ENCODE measurements at regions not wholly inside any gene's neighbourhood (a gene's known extent, or its start where the extent isn't known, plus 50 kb on each side); places are given as distances from the start of the nearest gene placed in this dataset.

DNA sequence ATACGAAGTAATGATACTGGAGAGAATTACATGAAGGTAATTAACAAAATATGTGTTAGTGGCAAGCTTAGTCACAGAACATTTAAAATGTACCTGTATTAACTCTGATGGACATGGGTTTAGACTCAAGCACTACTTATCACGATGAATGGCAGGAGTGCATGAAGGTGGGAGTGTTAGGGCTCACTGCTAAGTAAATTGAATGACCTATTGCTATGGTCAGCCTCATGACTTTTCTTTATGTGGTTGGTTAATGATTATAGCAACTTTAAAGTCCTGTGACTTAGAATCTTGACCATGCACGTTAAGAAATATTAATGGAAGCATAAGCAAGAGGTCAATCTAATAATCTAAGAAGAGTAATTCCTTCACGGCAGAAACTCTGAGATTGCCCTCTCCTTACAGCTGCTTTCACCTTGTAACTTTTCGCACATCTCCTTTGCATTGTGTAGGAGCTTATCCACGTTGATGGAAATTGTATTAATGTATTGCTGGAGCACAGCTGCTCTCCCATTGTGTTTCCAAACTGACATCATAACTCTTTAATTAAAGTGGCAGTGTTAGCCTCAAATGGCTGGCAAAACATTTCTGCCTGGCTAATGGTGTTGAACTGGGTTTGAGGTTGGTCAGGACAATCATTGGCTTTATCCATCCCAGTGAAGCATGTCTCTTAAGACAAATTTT is 114.5 kb downstream of the RXFP2 start:
- no peak for DNase-seq (ENCODE audit: low spot score)

DNA sequence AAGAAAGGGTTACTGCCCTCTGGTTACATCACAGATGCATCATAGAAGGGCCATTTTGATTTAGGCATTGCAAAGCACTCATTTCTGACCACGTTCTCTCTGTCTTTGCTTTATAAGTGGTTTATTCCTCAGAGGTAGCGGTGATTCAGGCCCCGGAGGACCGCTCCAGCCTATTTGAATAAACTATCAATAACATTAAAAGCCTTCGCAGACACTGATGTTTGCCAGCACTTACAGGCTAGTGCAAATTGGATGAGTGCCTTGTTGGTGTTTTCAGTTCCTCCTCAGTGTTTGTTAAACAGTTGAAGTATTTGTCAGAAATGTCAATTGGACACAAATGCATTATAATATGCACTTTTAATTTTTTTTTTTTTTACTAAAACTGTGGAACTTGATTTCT is 120.2 kb downstream of the RXFP2 start:
- no peak for DNase-seq (ENCODE audit: low spot score)

DNA sequence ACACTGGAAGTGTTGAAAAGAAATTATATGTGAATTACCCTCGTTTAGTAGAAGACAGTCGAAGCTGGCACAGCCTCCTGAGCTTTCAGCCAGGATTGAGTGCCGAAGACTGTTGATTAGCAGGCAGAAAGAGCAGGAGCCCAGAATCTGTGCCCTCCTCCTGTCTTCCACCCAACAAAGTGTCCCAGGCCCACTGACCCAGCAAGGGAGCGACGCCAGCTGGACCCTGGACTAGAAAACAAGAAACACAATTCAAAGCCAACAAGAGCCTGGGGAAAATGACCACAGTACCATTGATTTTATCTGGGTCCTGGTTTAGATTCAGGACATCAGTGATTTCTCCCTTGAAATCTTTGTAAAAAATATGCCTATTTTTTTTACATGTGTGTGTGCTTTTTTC is 120.7 kb downstream of the RXFP2 start:
- DNase-seq (ENCODE audit: low spot score), result no peak

DNA sequence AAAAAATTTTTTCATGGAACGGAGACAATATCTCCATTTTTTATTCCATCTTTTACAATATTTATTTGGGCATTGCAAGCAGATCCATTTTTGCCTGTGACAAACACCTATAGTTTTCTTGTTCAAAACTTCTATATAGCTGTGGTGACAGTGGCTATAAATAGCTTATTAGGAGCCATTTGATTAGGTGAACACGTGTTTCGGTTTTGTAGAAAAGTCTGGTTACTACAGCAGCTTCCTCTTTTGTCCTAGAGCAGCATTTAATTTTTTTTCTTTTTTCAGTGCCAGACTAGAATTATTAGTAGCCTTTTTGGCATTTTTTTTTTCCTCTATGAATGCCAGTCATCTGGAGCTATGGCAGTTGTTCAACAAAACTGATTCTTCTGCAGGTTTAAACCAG is 123.5 kb downstream of the RXFP2 start:
- DNase-seq (ENCODE audit: low spot score), result no peak

DNA sequence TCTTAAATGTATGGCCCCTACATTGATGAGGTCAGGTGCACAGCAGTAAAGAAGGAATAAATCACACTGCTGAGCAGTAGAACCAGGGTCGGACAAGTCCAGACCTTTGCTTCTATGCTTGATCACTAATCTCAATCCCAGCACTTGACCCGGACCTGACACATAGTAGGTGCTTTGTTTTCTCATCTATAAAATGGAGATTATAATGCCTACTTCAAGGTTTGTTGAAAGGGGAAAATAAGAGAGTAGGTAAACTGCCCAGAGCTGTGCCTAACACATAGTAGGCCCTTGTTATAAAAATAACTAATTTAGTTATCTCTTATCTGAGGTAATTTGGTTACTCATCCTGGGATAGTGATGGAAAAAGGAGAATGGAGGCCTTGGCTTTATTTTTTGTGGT is 125.0 kb downstream of the RXFP2 start:
- DNase-seq (ENCODE audit: low spot score), result no peak

DNA sequence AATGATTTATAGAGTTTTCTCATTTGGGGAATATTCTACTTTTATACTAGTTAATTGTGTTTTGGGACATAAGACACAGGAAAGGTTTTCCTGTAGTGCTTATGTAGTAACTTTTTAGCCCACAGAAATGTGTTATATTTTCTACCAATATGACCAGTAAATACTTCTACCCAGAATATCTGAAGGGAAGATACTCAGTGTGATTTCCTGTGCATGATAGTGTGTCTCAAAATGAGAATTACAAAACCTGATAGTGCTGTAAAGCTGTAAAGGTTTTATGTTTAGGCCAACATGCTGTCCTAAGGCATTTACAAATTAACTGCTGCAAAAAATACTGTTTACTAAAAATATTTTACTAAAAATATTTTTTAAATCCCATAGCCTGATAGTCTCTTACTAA is 126.8 kb downstream of the RXFP2 start:
- DNase-seq (ENCODE audit: low spot score), result no peak

DNA sequence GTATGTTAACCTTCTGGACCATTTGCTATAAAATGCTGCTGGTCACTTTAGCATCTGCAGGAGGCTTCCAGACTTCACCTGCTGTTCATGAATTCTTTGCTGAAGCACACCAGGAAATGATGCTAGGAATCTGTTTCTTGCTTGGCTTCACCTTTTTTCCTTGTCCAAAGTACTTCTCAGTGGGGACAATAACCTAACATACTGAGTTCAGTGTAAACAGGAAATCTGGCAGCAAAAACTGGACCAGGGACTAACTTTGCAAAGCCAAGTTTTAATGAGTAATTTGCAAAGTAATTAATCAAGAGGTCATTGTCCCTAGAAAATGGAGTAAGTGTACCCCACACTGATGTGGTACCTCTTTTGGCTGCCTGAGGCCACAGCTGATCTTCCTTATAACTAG is 128.4 kb downstream of the RXFP2 start:
- DNase-seq (ENCODE audit: low spot score), result no peak

DNA sequence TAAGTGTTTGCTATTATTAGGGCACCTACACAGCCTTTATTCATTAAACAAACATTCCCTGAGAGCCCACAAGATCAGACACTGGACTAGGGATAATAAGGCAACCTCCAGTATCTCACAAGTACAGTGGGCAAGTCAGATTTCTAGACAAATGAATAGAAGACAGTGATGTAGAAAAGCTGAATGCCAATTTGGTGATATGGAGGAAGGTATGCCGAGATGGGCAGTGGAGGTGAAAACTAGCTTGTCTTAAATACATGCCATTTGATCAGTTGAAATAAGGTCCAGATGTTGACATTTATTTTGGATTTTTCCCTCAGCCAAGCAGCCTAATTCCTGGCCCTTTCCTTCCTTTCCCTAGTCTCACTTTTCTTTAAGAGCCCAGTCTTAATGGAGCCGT is 130.3 kb downstream of the RXFP2 start:
- no peak for DNase-seq (ENCODE audit: low spot score)

DNA sequence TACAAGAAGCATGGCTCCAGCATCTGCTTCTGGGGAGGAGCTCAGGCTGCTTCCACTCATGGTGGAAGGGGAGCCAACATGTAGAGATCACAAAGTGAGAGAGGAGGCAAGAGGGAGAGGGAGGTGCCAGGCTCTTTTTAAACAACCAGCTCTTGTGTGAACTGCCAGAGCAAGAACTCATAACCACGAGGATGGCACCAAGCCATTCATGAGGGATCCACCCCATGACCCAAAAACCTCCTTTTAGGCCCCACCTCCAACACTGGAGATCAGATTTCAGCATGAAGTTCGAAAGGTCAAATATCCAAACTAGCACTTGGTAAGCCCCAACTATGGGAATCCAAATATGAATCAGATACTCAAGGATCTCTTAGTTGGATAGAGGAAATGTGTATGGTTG is 131.2 kb downstream of the RXFP2 start:
- DNase-seq (ENCODE audit: low spot score), result no peak

DNA sequence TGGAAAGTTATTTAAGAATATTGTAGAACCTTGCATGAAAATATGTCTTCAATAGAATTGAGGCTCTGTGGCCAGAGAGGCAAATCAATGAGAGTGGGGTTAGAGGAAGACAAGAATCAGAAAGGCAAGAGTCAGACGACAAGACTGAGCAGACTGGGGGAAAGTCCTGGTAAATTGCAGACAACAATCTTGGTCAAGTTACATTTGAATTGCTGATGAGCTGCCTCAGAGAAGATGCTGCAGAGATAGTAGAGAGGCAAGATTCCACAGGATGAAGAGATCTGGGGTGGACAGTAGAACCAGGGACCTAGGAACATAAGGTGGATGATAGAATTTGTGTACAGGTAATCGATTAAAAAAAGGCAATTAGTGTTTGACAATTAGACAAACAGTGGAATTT is 133.8 kb downstream of the RXFP2 start:
- no peak for DNase-seq (ENCODE audit: low spot score)

DNA sequence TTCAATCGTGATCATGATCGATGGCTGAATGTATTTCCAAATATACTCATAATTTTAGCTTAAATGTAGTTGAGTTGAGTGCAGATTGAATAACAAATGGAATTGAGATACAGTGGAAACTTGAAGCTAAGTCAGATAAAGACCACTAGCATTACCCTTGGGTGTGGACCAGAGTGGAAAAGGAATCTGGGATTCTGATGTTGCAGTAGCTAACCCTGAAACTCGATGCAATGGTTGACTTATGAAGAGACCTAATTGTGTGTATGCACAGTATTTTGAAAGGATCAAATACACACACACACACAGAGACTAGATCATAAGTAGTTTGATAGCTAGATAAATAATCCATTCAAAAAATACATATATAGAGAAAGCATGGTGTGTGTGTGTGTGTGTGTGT is 135.8 kb downstream of the RXFP2 start:
- DNase-seq (ENCODE audit: low spot score), result no peak

DNA sequence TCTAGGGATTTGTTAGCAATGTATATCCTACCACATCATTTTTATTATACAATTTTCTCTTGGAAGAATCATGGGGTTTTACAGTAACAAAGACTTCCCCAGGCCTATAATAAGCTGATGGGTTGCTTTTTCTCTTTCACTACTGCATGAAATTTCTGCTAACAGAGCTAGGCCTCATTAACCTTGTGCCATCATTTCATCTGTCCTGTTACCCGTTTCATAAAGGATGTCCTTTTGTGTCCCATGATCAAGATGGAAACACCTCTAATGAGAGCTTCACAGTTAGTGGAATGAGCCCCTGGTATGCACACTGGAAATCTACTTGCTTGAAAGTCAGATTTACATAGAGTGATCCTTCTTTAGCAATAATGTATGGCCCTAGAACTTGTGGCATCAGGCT is 138.7 kb downstream of the RXFP2 start:
- no peak for DNase-seq (ENCODE audit: low spot score)

DNA sequence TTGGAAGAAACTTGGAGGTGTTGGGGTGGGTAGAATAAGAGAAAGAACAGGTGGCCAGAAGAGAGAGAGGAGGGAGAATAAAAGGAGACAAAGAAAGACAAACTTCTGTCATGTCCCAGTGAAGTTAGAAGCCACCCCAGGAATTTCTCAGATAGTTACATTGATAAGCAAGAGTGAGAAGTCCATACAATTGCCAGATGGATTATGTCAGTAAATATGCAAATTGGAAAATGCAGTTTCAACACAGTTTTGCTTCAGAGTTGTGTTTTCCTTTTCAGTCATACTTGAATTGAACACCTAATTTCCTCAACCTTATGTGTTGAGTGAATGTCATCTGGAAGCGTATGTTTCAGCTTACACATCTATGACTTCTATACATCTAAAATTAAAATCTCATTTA is 139.2 kb downstream of the RXFP2 start:
- DNase-seq (ENCODE audit: low spot score), result no peak

DNA sequence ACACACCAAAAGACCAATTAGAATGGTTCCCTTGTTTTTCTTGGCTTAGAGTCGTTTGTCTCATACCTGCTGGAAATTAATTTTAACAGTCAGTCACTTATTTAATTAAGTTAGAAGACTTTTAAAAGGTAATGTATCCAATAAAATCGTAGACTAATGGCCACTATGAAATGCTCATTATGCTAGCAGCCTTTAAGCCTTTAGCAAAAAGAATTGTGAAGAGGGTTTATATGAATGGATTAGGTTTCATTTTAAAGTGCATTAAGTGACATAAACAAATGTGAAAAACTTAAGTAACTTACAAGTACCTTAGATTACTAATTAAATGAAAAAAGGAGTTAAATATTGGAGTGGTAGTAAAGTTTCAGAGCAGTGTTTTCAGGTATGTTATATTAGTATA is 139.6 kb downstream of the RXFP2 start:
- DNase-seq (ENCODE audit: low spot score), result no peak

DNA sequence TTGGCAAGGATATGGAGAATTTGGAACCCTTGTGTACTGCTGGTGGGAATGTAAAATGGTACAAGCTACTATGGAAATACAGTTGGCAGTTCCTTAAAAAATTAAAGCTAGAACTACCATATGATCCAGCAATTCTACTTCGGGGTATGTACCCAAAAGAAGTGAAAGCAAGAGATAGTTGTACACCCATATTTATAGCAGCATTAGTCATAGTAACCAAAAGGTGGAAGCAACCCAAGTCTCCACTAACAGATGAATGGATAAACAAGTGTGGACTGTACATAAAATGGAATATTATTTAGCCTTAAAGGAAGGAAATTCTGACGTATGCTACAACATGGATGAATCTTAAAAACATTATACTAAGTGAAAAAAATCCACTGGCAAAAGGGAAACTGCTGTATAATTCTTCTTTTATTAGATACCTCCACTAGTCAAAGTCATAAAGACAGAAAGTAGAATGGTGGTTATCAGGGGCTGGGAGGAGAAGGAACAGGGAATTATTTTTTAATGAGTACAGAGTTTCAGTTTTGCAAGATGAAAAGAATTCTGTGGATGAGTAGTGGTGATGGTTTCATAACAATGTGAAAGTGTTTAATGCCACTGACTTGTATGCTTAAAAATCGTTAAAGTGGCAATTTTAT is 141.6 kb downstream of the RXFP2 start:
- DNase-seq (ENCODE audit: low spot score), result no peak

DNA sequence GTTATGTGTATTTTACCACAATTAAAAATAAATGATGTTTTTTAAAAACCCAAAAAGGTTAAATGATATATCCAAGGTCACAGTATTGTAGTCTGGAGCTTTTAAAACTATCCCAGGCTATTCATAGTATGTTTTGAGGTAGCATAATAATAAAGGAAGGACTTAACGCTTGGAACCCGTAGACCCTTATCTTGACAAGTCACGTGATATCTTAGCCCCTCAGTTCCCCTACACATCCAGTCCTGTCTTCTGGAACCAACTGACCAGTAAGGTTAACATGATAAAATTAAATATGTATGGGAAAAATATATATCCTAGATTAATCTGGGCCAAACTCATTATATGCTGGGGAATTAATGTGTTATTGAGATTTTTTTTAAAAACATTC is 142.2 kb downstream of the RXFP2 start:
- no peak for DNase-seq (ENCODE audit: low spot score)

DNA sequence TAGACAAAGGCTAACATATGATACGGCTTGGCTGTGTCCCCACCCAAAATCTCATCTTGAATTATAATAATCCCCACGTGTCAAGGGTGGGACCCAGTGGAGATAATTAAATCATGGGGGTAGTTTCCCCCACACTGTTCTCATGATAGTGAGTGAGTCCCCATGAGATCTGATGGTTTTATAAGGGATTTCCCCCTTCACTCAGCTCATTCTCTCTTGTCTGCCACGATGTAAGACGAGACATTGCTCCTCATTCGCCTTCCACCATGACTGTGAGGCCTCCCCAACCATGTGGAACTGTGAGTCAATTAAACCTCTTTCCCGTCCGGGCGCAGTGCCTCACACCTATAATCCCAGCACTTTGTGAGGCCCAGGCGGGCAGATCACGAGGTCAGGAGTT is 143.5 kb downstream of the RXFP2 start:
- no peak for DNase-seq (ENCODE audit: low spot score)

DNA sequence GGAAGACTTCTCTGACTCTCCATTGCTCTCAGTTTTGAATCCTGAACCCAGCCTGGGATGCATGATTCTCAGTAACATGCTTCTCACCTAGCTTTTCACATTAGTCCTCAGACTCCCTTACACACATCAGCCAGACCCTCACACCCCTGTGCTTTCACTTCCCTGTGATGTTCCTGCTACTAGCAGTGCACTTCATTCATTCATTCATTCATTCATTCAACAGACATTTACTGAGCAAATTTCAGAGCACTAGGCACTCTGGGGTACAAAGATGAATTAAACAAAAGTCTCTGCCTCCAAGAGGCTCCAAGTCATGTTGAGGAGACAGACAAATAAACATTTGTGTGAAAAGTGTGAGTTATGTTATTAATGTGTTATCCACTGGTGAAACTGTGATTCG is 145.2 kb downstream of the RXFP2 start:
- no peak for DNase-seq (ENCODE audit: low spot score)

DNA sequence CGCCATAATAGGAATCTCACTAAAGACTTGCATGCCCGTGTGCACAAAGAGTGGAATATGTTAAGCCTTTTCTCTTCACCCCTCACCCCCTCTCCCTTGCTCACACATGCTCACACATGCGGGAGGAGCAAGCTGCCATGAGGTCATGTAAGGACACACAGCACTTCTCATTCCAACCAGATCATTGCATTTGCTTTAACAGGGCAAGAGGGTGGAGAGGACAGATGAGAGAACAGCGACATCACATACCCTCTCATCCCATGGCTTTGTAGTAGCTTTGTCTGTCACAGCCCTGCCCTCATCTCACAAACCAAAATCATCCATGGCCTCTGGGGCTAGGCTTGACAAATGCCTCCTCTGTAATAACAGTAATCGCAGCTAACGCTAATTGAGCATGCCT is 145.6 kb upstream of the FRY start:
- DNase-seq (ENCODE audit: low spot score), result no peak

DNA sequence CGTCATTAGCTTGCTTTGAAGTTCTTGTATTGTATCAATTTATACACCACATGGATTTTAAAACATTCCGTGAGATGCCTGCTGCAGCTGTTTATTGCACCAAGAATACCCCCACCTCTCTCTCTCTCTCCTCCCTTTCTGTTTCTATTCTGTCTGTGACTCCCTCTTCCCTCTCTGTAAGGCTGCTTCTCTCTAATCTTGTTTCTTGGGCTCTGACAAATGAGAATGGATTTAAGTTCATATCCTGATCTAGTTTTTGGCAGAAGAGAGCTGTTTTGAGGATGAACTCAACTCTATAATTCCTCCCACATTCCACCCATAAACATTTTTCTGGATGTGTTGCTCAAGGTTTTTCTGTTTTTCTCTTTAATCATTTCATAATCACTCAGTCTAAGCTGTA is 144.3 kb upstream of the FRY start:
- DNase-seq (ENCODE audit: low spot score), result no peak

DNA sequence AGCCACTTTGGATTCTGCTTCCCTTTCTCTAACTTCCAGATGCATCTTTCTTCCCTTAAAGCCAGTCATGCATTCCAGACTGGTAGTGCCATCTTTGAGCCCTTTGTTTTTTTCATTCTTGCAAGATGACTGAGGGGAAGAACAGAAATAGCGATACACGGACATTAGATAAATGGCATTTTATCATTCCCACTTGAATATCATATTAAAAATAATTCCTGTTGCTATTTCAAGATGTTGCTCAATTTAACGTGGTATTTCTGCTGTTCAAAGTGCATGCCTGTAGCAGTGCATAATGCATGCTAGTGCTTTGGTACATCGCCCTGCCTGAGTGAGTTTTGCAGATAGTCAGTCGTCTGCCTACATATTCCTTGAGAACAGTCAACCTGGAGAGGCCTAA is 140.6 kb upstream of the FRY start:
- DNase-seq (ENCODE audit: low spot score), result no peak

DNA sequence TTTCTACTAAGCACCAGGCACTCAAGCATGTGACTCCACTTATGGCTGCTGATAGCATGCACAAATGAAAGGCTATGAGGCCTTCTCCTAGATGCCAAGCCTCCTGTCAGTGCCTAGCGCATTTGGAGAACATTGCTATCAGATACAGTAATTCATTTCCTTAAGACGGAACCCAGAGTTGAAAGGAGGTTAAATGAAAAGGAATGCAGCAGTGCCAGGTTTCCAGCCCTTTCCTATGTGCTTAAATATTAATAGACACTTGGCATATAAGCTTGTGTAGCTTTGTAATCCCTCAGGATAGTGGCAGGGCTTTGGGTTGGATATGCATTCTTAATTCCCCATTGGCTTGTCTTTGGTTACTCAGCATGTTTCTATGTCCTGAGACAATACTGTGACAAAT is 140.1 kb upstream of the FRY start:
- DNase-seq (ENCODE audit: low spot score), result no peak

DNA sequence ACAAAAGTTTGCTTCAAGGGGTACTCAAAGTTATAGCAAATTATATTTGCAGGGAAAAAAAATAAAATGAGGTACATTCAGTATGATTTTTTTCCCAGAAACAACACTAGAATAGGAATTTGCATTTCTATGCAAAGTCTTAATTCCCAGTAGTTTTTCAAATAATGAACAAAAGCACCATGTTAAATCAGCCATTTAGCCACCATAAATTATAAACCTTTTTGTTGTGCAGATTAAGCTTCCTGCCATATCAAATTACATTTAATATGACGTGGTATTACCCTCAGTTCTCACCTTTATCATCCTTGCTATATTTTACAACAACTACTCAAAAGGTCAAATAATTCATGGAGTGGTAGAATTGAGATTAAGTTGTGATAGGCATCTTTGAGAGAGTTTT is 136.6 kb upstream of the FRY start:
- no peak for DNase-seq (ENCODE audit: low spot score)

DNA sequence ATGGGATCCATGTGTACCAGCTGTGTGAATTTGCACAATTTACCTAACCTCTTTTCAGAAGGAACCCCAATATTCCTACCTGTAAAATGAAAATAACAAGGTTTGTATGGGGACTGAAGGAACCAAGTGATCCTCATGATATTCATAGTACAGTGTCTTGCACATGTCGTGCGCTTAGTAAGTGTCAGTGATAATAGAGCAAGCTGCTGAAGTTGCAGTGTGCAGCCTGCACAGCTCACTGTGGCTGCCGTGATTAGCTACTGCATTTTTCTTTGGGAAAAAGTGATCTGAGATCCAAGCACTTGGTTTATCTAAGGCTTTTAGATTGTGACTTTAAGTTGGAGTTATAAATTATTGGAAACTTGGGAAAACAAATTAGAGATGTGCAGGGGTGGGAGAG is 135.9 kb upstream of the FRY start:
- DNase-seq (ENCODE audit: low spot score), result no peak
